CD14-positive monocyte (primary cell): ENCODE measurements at regions not wholly inside any gene's neighbourhood (a gene's known extent, or its start where the extent isn't known, plus 50 kb on each side); places are given as distances from the start of the nearest gene placed in this dataset.
"Not testable (repeated sequence)": the region's sequence is repeated elsewhere in the genome, so short reads cannot be mapped to it uniquely, and the experiment has no call there.

Experiments
- DNase-seq, 3 donors: peaks; one replicate each; pipeline ENCODE4 v3.0.0-alpha.2; 2011 to 2022
- H2AFZ ChIP-seq: 2 replicates; pipeline ENCODE4 v1.6.0; 2012; ENCODE audit warnings: mild to moderate bottlenecking, low read depth, low read length, inconsistent platforms; ENCODE audit not compliant: insufficient read depth, poor library complexity, severe bottlenecking
- H3K27ac ChIP-seq, 2 donors: 1 replicate in 1 of 2; 2 replicates in 1 of 2; pipeline ENCODE4 v1.5.1; 2012 to 2013; ENCODE audit warnings: low read length in 2 of 2, control low read depth in 1 of 2, inconsistent platforms in 1 of 2, low read depth in 1 of 2, mild to moderate bottlenecking in 1 of 2
- H3K27me3 ChIP-seq, 2 donors: one replicate each; pipeline versions ENCODE4 v1.6.0 to v1.6.1; 2011 to 2013; ENCODE audit warnings: low read length in 2 of 2; ENCODE audit not compliant: control insufficient read depth in 2 of 2, insufficient read depth in 2 of 2
- H3K36me3 ChIP-seq, 2 donors: replicated peaks in 1 of 2; 1 replicate in 1 of 2; 2 replicates in 1 of 2; pipeline versions ENCODE4 v1.5.1 to v1.6.1; 2012 to 2013; ENCODE audit warnings: low read length in 2 of 2, control low read depth in 1 of 2, inconsistent platforms in 1 of 2, mild to moderate bottlenecking in 1 of 2; ENCODE audit not compliant: insufficient read depth in 2 of 2, control insufficient read depth in 1 of 2
- H3K4me1 ChIP-seq, 2 donors: 1 replicate in 1 of 2; 2 replicates in 1 of 2; pipeline versions ENCODE4 v1.5.1 to v1.6.1; 2012 to 2013; ENCODE audit warnings: low read length in 2 of 2, control low read depth in 1 of 2, inconsistent platforms in 1 of 2, mild to moderate bottlenecking in 1 of 2, moderate library complexity in 1 of 2; ENCODE audit not compliant: insufficient read depth in 2 of 2, control insufficient read depth in 1 of 2
- H3K4me2 ChIP-seq: replicated peaks from 2 replicates; pipeline ENCODE3; 2012; ENCODE audit warnings: low read length, moderate library complexity, mild to moderate bottlenecking; ENCODE audit not compliant: poor library complexity, severe bottlenecking; ENCODE audit errors: extremely low read depth
- H3K4me3 ChIP-seq, 3 experiments: fragments of 200-600 bp in 1 of 3; sonication (generic) in 1 of 3; replicated peaks in 1 of 3; 1 replicate in 2 of 3; 2 replicates in 1 of 3; pipeline ENCODE4 v1.5.1; 2011 to 2013; ENCODE audit warnings: low read length in 3 of 3, mild to moderate bottlenecking in 3 of 3, control low read depth in 2 of 3, low read depth in 2 of 3, inconsistent platforms in 1 of 3, moderate library complexity in 1 of 3
- H3K79me2 ChIP-seq: 2 replicates; pipeline ENCODE4 v1.6.0; 2012; ENCODE audit warnings: mild to moderate bottlenecking, control low read depth, inconsistent platforms, low read length, moderate library complexity; ENCODE audit not compliant: insufficient read depth
- H3K9ac ChIP-seq: 2 replicates; pipeline ENCODE4 v1.6.0; 2017; ENCODE audit warnings: low read length, mild to moderate bottlenecking; ENCODE audit not compliant: insufficient read depth, poor library complexity, severe bottlenecking
- H3K9me3 ChIP-seq, 2 donors: replicated peaks in 1 of 2; 1 replicate in 1 of 2; 2 replicates in 1 of 2; pipeline versions ENCODE4 v1.5.1 to v1.6.1; 2012 to 2013; ENCODE audit warnings: low read length in 2 of 2, control low read depth in 1 of 2; ENCODE audit not compliant: control insufficient read depth in 1 of 2, insufficient read depth in 1 of 2
- H4K20me1 ChIP-seq: 2 replicates; pipeline ENCODE4 v1.6.0; 2012; ENCODE audit warnings: mild to moderate bottlenecking, low read length, control low read depth, moderate library complexity; ENCODE audit not compliant: insufficient read depth
- H3K27ac Mint-ChIP-seq, 7 donors: one replicate each; pipeline ENCODE4 v1.8.0; 2020; ENCODE audit warnings: mild to moderate bottlenecking in 7 of 7, mixed read lengths in 7 of 7, moderate library complexity in 6 of 7, inconsistent platforms in 2 of 7
- H3K27me3 Mint-ChIP-seq, 3 donors: one replicate each; pipeline ENCODE4 v1.8.0; 2021 to 2022; ENCODE audit warnings: low read depth in 3 of 3, mild to moderate bottlenecking in 3 of 3, mixed read lengths in 3 of 3, moderate library complexity in 3 of 3, inconsistent platforms in 1 of 3
- H3K36me3 Mint-ChIP-seq, 2 donors: one replicate each; pipeline ENCODE4 v1.8.0; 2020; ENCODE audit warnings: mixed read lengths in 2 of 2, inconsistent platforms in 1 of 2, mild to moderate bottlenecking in 1 of 2
- H3K4me1 Mint-ChIP-seq: one replicate; pipeline ENCODE4 v1.8.0; 2020; ENCODE audit warnings: mild to moderate bottlenecking, mixed read lengths
- H3K4me3 Mint-ChIP-seq, 2 donors: one replicate each; pipeline ENCODE4 v1.8.0; 2020; ENCODE audit warnings: mild to moderate bottlenecking in 2 of 2, mixed read lengths in 2 of 2, moderate library complexity in 1 of 2
- H3K9me3 Mint-ChIP-seq, 7 donors: one replicate each; pipeline ENCODE4 v1.8.0; 2020 to 2022; ENCODE audit warnings: mixed read lengths in 7 of 7, mild to moderate bottlenecking in 6 of 7, moderate library complexity in 6 of 7, inconsistent platforms in 2 of 7
- WGBS: methylation state at CpG from one replicate; pipeline ENCODE4 v1.1.5; 2013; ENCODE audit warnings: missing lambda C conversion rate; ENCODE audit not compliant: insufficient coverage; 5-methylcytosine and 5-hydroxymethylcytosine counted together
- intact Hi-C, 2 donors: fragments of 100-400 bp; cut with micrococcal nuclease; formaldehyde crosslinking; loops; one replicate each; pipeline versions ENCODE4 v1.15.0 to v1.15.1; 2023
- TF ChIP-seq, protein P1 (sequence below): fragments of 200-600 bp; IDR thresholded peaks from one replicate; pipeline ENCODE4 v1.8.0; 2022; ENCODE audit warnings: antibody characterized with exemption, mild to moderate bottlenecking

DNA sequence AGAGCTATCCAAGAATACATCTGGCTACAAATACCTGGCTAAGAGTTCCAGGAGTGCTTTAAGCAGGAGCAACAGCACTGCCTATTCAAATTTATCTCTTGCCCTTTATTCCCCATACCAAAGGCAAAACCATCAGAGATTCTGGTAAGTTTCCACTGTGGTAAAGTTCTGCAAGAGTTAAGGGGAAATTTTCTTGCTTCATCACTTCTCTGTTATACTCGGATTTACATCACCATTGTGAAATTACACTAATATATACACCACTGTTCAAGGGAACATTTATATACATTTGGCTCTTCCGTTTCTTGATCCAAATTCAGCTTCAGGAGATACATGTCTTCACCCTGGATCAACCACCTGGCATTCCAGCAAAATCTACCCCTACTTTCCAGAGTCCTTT is 70.8 kb upstream of the PTPN13 start:
- no peak overlapping the region for H3K4me3 Mint-ChIP-seq
- Histone ChIP-seq H3K9me3 (peaks cover 0 to 10% of the 10 kb centered on the region in 2 donors), H4K20me1 (no peaks in the 10 kb centered on the region), H2AFZ (no peak overlapping the region), H3K27me3 (no peaks in the 10 kb centered on the region), H3K4me1 (peaks cover 16% of the 10 kb centered on the region in 2 donors), H3K9ac (no peak overlapping the region), H3K27ac (no peak overlapping the region), H3K79me2 (no peaks in the 10 kb centered on the region), H3K4me3 (no peak overlapping the region), H3K36me3 (no peaks in the 10 kb centered on the region), H3K4me2 (no peak overlapping the region)
- intact Hi-C loops: no loop called here
- 0% methylated on average over 1 of the region's 2 CpGs for WGBS
- peaks cover 0 to 4% (median 1%) of the 10 kb centered on the region in 3 donors for H3K27me3 Mint-ChIP-seq
- H3K9me3 Mint-ChIP-seq: peaks cover 3 to 21% (median 14%) of the 10 kb centered on the region in 7 donors
- no peaks in the 10 kb centered on the region for H3K36me3 Mint-ChIP-seq
- TF ChIP-seq, protein P1, sequence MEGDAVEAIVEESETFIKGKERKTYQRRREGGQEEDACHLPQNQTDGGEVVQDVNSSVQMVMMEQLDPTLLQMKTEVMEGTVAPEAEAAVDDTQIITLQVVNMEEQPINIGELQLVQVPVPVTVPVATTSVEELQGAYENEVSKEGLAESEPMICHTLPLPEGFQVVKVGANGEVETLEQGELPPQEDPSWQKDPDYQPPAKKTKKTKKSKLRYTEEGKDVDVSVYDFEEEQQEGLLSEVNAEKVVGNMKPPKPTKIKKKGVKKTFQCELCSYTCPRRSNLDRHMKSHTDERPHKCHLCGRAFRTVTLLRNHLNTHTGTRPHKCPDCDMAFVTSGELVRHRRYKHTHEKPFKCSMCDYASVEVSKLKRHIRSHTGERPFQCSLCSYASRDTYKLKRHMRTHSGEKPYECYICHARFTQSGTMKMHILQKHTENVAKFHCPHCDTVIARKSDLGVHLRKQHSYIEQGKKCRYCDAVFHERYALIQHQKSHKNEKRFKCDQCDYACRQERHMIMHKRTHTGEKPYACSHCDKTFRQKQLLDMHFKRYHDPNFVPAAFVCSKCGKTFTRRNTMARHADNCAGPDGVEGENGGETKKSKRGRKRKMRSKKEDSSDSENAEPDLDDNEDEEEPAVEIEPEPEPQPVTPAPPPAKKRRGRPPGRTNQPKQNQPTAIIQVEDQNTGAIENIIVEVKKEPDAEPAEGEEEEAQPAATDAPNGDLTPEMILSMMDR: no peak
- H3K4me1 Mint-ChIP-seq: peaks cover 16% of the 10 kb centered on the region
- H3K27ac Mint-ChIP-seq: peak overlapping the region in 5 of 7 donors; percentile 68 to 89 (median 83)
- peak; percentile 14 to 69 (median 61) for DNase-seq

DNA sequence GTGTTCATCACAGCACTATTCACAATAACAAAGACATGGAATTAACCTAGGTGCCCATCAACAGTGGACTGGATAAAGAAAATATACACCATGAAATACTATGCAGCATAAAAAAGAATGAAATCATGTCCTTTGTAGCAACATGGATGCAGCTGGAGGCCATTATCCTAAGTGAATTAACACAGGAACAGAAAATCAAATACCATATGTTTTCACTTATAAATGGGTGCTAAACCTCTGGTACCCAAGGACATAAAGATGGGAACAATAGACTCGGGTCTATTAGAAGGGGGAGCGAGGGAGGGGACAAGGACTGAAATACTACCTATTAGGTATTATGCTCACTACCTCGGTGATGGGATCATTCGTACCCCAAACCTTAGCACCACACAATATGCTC is 66.4 kb upstream of the PTPN13 start:
- H3K27me3 Mint-ChIP-seq, H3K9ac ChIP-seq, H3K27ac ChIP-seq, H3K4me2 ChIP-seq, H2AFZ ChIP-seq, H3K36me3 Mint-ChIP-seq, H4K20me1 ChIP-seq, DNase-seq, H3K36me3 ChIP-seq, H3K27me3 ChIP-seq, intact Hi-C loops, H3K27ac Mint-ChIP-seq, H3K79me2 ChIP-seq, H3K9me3 ChIP-seq, H3K9me3 Mint-ChIP-seq, H3K4me3 ChIP-seq, H3K4me3 Mint-ChIP-seq: not testable (repeated sequence)
- no CpG with 5 or more reads among the region's 4 CpGs for whole genome bisulfite sequencing
- H3K4me1 Mint-ChIP-seq: peaks cover 12% of the 10 kb centered on the region
- peaks cover 11 to 12% of the 10 kb centered on the region in 2 donors for H3K4me1 ChIP-seq
